A549 (cell line): ENCODE measurements at regions not wholly inside any gene's neighbourhood (a gene's known extent, or its start where the extent isn't known, plus 50 kb on each side); places are given as distances from the start of the nearest gene placed in this dataset.

ENCODE experiments used
- ATAC-seq, 2 experiments: fragments of 200-7000 bp in 1 of 2; fragments of >200 bp in 1 of 2; cut with Nextera tagmentation in 1 of 2; cut with Tn5 transposase in 1 of 2; 3 replicates each; pipeline versions ENCODE4 v1.8.0 to v1.9.1; 2018 to 2020; ENCODE audit warnings: mild to moderate bottlenecking in 1 of 2, moderate library complexity in 1 of 2
- CTCF ChIA-PET: fragments of 300-600 bp; sonication (Branson Sonifier 250); formaldehyde crosslinking; extraction: SDS; loops from one replicate; lab custom pipeline; 2021; ENCODE audit warnings: antibody characterized with exemption, inconsistent platforms; lab: Yijun Ruan, JAX
- POLR2A ChIA-PET: fragments of 350-600 bp; formaldehyde crosslinking; extraction: SDS; loops from one replicate; lab custom pipeline; 2021; ENCODE audit warnings: antibody characterized with exemption, inconsistent platforms; lab: Yijun Ruan, JAX
- DNase-seq, 2 experiments: peaks; one replicate each; pipeline versions ENCODE4 v3.0.0 to v3.0.0-alpha.2; 2011 to 2016; ENCODE audit warnings: low read depth in 1 of 2, low spot score in 1 of 2
- FAIRE-seq: peaks from 2 replicates; lab custom pipeline; 2011; peaks lifted over from hg19 to GRCh38; lab: Jason Lieb, UNC
- H3K27ac ChIP-seq, 2 experiments: fragments of >200 bp; sonication (Bioruptor Twin); formaldehyde crosslinking; 3 replicates each; pipeline ENCODE4 v1.5.1; 2016 to 2017
- H3K4me1 ChIP-seq: fragments of >200 bp; sonication (Bioruptor Twin); formaldehyde crosslinking; 3 replicates; pipeline ENCODE4 v1.6.1; 2016
- H3K4me2 ChIP-seq: fragments of >200 bp; sonication (Bioruptor Twin); formaldehyde crosslinking; 3 replicates; pipeline ENCODE4 v1.6.1; 2016
- H3K4me3 ChIP-seq: fragments of >200 bp; sonication (Bioruptor Twin); formaldehyde crosslinking; 3 replicates; pipeline ENCODE4 v1.5.1; 2016
- H3K9me3 ChIP-seq: fragments of >200 bp; sonication (Bioruptor Twin); formaldehyde crosslinking; 3 replicates; pipeline ENCODE4 v1.6.1; 2016
- BHLHE40 ChIP-seq: IDR thresholded peaks from 2 replicates; pipeline ENCODE4 v1.6.1; 2012; ENCODE audit warnings: low read depth, low read length, inconsistent platforms
- CBX8 ChIP-seq: fragments of 200-600 bp; sonication (generic); IDR thresholded peaks from 2 replicates; pipeline ENCODE4 v1.6.1; 2016
- CHD4 ChIP-seq: fragments of 200-600 bp; sonication (generic); IDR thresholded peaks from 2 replicates; pipeline ENCODE4 v1.6.1; 2016; ENCODE audit warnings: antibody characterized with exemption, mild to moderate bottlenecking, borderline replicate concordance
- EHMT2 ChIP-seq: fragments of 200-600 bp; sonication (generic); IDR thresholded peaks from 2 replicates; pipeline ENCODE4 v1.6.1; 2016; ENCODE audit warnings: antibody characterized with exemption, low read depth, mild to moderate bottlenecking, moderate library complexity
- ESRRA ChIP-seq: fragments of 150-350 bp; IDR thresholded peaks from 2 replicates; pipeline ENCODE4 v1.6.1; 2014; ENCODE audit warnings: mild to moderate bottlenecking, low read length, borderline replicate concordance
- FOSB ChIP-seq: fragments of 250-450 bp; sonication (Bioruptor Pico); IDR thresholded peaks from 2 replicates; pipeline ENCODE4 v1.5.0; 2020; ENCODE audit warnings: mild to moderate bottlenecking, moderate library complexity
- HEYL ChIP-seq: fragments of 250-450 bp; sonication (Bioruptor Pico); IDR thresholded peaks from 2 replicates; pipeline ENCODE4 v1.8.0; 2021; ENCODE audit warnings: mild to moderate bottlenecking, moderate library complexity
- HOXB13 ChIP-seq: fragments of 250-450 bp; sonication (Bioruptor Pico); IDR thresholded peaks from 2 replicates; pipeline ENCODE4 v1.5.0; 2020; ENCODE audit warnings: low read depth, mild to moderate bottlenecking, moderate library complexity
- HOXB5 ChIP-seq: fragments of 250-450 bp; sonication (Bioruptor Pico); IDR thresholded peaks from 2 replicates; pipeline ENCODE4 v1.5.0; 2020; ENCODE audit warnings: mild to moderate bottlenecking, moderate library complexity
- JUN ChIP-seq, 2 experiments: fragments of >200 bp; sonication (Bioruptor Twin); formaldehyde crosslinking; IDR thresholded peaks; 2 replicates in 1 of 2; 3 replicates in 1 of 2; pipeline ENCODE4 v1.6.1; 2016 to 2017
- JUNB ChIP-seq: fragments of >200 bp; sonication (Bioruptor Twin); formaldehyde crosslinking; IDR thresholded peaks from 2 replicates; pipeline ENCODE4 v1.6.1; 2016
- MAFK ChIP-seq: fragments of 450-650 bp; IDR thresholded peaks from 2 replicates; pipeline ENCODE4 v1.6.1; 2014; ENCODE audit not compliant: partially characterized antibody
- MAZ ChIP-seq: fragments of 150-350 bp; IDR thresholded peaks from 2 replicates; pipeline ENCODE4 v1.6.1; 2014; ENCODE audit warnings: antibody characterized with exemption, low read depth, low read length, borderline replicate concordance
- NFE2L2 ChIP-seq: fragments of 150-350 bp; conservative IDR thresholded peaks from 2 replicates; pipeline ENCODE4 v1.6.1; 2014; ENCODE audit warnings: low read length
- PHF8 ChIP-seq: fragments of 200-600 bp; sonication (generic); IDR thresholded peaks from 2 replicates; pipeline ENCODE4 v1.6.1; 2016; ENCODE audit warnings: low read depth, mild to moderate bottlenecking, antibody characterized with exemption, moderate library complexity, borderline replicate concordance
- RARB ChIP-seq: fragments of 250-450 bp; sonication (Bioruptor Pico); IDR thresholded peaks from 2 replicates; pipeline ENCODE4 v1.8.0; 2021; ENCODE audit warnings: mild to moderate bottlenecking, moderate library complexity
- TFCP2L1 ChIP-seq: fragments of 250-450 bp; sonication (Bioruptor Pico); IDR thresholded peaks from 2 replicates; pipeline ENCODE4 v1.5.0; 2021; ENCODE audit warnings: mild to moderate bottlenecking
- ZFP36 ChIP-seq: fragments of 450-650 bp; IDR thresholded peaks from 2 replicates; pipeline ENCODE4 v1.6.1; 2014; ENCODE audit warnings: borderline replicate concordance; ENCODE audit not compliant: partially characterized antibody
- ZNF302 ChIP-seq: fragments of 250-450 bp; sonication (Bioruptor Pico); IDR thresholded peaks from 2 replicates; pipeline ENCODE4 v1.9.0; 2021; ENCODE audit warnings: inconsistent platforms, mild to moderate bottlenecking, moderate library complexity
- WGBS: methylation state at CpG from one replicate; pipeline ENCODE4 v1.1.6; 2017; ENCODE audit errors: missing lambda C conversion rate; 5-methylcytosine and 5-hydroxymethylcytosine counted together
- TF ChIP-seq, protein P1 (sequence below): IDR thresholded peaks from 2 replicates; pipeline ENCODE4 v1.6.1; 2012
- TF ChIP-seq, protein P2 (sequence below): fragments of >200 bp; sonication (Bioruptor Twin); formaldehyde crosslinking; IDR thresholded peaks from 3 replicates; pipeline ENCODE4 v1.6.1; 2016
- TF ChIP-seq, protein P3 (sequence below): fragments of >200 bp; sonication (Bioruptor Twin); formaldehyde crosslinking; IDR thresholded peaks from 3 replicates; pipeline ENCODE4 v1.5.1; 2016
- TF ChIP-seq, protein P4 (sequence below): fragments of 200-600 bp; sonication (generic); IDR thresholded peaks from 2 replicates; pipeline ENCODE4 v1.6.1; 2016; ENCODE audit warnings: antibody characterized with exemption, mild to moderate bottlenecking, moderate library complexity

DNA sequence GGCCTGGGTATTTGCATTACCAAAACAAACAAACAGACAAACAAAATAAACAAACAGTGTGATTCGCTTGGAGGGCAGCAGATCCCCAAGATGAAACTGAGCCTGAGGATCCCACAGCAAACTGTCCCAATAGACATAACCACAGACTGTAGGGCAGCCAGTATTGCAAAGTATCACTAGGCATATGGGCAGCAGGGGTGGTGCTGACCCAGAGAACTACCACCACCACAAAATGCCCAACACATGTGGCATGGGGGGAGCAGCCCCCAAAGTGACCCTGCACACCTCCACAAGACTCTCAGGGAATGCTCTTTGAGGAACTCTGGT, 330.1 kb downstream of the CYRIA start (continued):
- TF ChIP-seq HEYL (CRISPR knock-in tag), result no peak
- TF ChIP-seq HOXB5 (CRISPR knock-in tag), result no peak
- TF ChIP-seq, protein P1, sequence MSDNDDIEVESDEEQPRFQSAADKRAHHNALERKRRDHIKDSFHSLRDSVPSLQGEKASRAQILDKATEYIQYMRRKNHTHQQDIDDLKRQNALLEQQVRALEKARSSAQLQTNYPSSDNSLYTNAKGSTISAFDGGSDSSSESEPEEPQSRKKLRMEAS, result no peak

DNA sequence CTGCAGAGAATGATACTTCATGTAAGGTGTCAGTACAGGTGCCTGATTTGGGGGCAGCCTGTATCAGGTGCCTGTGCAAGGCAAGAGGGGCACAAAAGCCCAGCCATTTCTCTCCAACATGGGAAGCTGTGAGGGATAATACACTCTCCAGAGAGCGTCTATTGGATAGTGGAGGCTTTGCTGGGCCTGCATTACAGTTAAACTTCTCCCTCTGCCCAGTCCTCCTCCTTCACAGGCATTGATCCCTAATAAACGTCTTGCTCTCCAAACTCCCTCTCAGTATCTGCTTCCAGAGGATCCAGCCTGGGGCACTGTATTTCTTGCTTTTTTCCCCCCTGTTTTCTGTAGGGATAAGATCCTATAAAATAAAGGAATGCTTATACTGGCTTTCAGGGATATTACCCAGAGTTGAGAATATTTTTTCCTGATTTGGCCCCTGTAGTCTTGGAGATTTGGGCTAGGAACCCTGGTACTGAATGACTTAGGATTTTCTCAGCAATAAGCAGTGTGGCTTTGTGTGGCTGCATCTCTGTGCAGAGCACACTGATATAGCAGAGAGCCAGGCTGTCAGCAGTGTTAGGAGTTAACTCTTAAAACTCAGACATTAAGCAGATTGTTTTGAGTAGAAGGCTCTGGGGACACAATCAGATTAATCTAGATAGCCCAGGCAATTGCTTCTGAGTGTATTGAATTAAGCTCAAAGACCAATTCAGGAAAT, 330.6 kb downstream of the CYRIA start:
- Histone ChIP-seq H3K4me3 (no peak overlapping the region), H3K27ac (no peak overlapping the region), H3K4me2 (no peak overlapping the region), H3K4me1 (no peaks in the 10 kb centered on the region)
- no peak for FAIRE-seq
- TF ChIP-seq MAZ (no peak), RARB (CRISPR knock-in tag) (no peak), PHF8 (no peak), NFE2L2 (no peak), ESRRA (no peak), TFCP2L1 (CRISPR knock-in tag) (no peak), ZNF302 (no peak), HOXB13 (CRISPR knock-in tag) (no peak), ZFP36 (no peak), HOXB5 (CRISPR knock-in tag) (no peak), JUN (IDR thresholded peaks at IDR 0.05) (no peak), BHLHE40 (no peak), FOSB (CRISPR knock-in tag) (no peak)
- TF ChIP-seq, protein P2, sequence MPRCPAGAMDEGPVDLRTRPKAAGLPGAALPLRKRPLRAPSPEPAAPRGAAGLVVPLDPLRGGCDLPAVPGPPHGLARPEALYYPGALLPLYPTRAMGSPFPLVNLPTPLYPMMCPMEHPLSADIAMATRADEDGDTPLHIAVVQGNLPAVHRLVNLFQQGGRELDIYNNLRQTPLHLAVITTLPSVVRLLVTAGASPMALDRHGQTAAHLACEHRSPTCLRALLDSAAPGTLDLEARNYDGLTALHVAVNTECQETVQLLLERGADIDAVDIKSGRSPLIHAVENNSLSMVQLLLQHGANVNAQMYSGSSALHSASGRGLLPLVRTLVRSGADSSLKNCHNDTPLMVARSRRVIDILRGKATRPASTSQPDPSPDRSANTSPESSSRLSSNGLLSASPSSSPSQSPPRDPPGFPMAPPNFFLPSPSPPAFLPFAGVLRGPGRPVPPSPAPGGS, result no peak
- TF ChIP-seq, protein P3, sequence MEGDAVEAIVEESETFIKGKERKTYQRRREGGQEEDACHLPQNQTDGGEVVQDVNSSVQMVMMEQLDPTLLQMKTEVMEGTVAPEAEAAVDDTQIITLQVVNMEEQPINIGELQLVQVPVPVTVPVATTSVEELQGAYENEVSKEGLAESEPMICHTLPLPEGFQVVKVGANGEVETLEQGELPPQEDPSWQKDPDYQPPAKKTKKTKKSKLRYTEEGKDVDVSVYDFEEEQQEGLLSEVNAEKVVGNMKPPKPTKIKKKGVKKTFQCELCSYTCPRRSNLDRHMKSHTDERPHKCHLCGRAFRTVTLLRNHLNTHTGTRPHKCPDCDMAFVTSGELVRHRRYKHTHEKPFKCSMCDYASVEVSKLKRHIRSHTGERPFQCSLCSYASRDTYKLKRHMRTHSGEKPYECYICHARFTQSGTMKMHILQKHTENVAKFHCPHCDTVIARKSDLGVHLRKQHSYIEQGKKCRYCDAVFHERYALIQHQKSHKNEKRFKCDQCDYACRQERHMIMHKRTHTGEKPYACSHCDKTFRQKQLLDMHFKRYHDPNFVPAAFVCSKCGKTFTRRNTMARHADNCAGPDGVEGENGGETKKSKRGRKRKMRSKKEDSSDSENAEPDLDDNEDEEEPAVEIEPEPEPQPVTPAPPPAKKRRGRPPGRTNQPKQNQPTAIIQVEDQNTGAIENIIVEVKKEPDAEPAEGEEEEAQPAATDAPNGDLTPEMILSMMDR, result no peak
- TF ChIP-seq, protein P4, sequence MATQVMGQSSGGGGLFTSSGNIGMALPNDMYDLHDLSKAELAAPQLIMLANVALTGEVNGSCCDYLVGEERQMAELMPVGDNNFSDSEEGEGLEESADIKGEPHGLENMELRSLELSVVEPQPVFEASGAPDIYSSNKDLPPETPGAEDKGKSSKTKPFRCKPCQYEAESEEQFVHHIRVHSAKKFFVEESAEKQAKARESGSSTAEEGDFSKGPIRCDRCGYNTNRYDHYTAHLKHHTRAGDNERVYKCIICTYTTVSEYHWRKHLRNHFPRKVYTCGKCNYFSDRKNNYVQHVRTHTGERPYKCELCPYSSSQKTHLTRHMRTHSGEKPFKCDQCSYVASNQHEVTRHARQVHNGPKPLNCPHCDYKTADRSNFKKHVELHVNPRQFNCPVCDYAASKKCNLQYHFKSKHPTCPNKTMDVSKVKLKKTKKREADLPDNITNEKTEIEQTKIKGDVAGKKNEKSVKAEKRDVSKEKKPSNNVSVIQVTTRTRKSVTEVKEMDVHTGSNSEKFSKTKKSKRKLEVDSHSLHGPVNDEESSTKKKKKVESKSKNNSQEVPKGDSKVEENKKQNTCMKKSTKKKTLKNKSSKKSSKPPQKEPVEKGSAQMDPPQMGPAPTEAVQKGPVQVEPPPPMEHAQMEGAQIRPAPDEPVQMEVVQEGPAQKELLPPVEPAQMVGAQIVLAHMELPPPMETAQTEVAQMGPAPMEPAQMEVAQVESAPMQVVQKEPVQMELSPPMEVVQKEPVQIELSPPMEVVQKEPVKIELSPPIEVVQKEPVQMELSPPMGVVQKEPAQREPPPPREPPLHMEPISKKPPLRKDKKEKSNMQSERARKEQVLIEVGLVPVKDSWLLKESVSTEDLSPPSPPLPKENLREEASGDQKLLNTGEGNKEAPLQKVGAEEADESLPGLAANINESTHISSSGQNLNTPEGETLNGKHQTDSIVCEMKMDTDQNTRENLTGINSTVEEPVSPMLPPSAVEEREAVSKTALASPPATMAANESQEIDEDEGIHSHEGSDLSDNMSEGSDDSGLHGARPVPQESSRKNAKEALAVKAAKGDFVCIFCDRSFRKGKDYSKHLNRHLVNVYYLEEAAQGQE, result no peak
- TF ChIP-seq, all 56 proteins: peak for 0
- 0% methylated on average over 2 of the region's 2 CpGs for whole genome bisulfite sequencing
- H3K9me3 ChIP-seq, result no peaks in the 10 kb centered on the region
- DNase-seq (no peak), ATAC-seq (no peak)
- CTCF ChIA-PET, result interaction anchor here (0.6 kb wide), 1 partner anchor 11 kb away, joined by 3 read pairs; no protein-coding TSS in a partner anchor
- POLR2A ChIA-PET, result no interaction called here

DNA sequence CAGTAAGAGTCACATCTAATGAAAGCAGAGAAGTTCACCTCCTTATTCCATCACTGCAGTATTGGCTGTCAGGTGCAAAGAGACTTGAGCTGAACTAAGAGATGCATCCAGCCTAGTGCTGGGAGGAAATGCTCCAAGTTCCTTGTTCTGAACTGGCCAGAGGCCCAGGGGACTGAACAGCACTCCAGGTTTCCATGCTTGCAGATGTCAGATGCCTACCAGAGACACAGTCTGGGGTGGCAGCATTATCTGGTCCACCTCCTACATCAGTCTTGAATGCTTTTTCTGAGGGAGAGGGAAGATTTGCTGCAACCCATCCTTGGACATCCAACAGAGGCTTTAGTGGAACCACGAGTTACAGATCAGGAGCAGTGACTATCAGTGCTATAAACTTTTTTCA, 331.3 kb downstream of the CYRIA start:
- 0% methylated on average over 1 of the region's 1 CpG for WGBS
- Histone ChIP-seq H3K4me2 (no peak overlapping the region), H3K27ac (no peak overlapping the region), H3K9me3 (no peaks in the 10 kb centered on the region), H3K4me3 (no peak overlapping the region), H3K4me1 (no peaks in the 10 kb centered on the region)
- DNase-seq, result no peak
- CTCF ChIA-PET, result no interaction called here
- FAIRE-seq, result no peak
- POLR2A ChIA-PET, result no interaction called here
- no peak for ATAC-seq
- TF ChIP-seq JUNB, result no peak
- TF ChIP-seq, protein P1, result no peak
- no peak for TF ChIP-seq HEYL (CRISPR knock-in tag)
- TF ChIP-seq JUN (IDR thresholded peaks at IDR 0.05), result no peak
- no peak for TF ChIP-seq CHD4
- no peak for TF ChIP-seq CBX8
- TF ChIP-seq FOSB (CRISPR knock-in tag), result no peak
- no peak for TF ChIP-seq EHMT2
- no peak for TF ChIP-seq PHF8
- TF ChIP-seq HOXB13 (CRISPR knock-in tag), result no peak
- no peak for TF ChIP-seq MAFK
